GM12892 (cell line): ENCODE measurements at regions not wholly inside any gene's neighbourhood (a gene's known extent, or its start where the extent isn't known, plus 50 kb on each side); places are given as distances from the start of the nearest gene placed in this dataset.

ENCODE experiments used
- POLR2AphosphoS5 ChIP-seq: IDR thresholded peaks from 2 replicates; pipeline ENCODE4 v1.6.1; 2011; ENCODE audit warnings: low read depth, low read length, control low read depth
- TAF1 ChIP-seq: IDR thresholded peaks from 2 replicates; pipeline ENCODE4 v1.6.1; 2011; ENCODE audit warnings: low read depth, mild to moderate bottlenecking, control low read depth, low read length, borderline replicate concordance

- TF ChIP-seq TAF1 (no peak), POLR2AphosphoS5 (no peak)
Observed at GRCh38 chr6:9484686-9485085, 930.2 kb downstream of the TFAP2A start.
